ENCODE measurements at regions not wholly inside any gene's neighbourhood (a gene's known extent, or its start where the extent isn't known, plus 50 kb on each side); places are given as distances from the start of the nearest gene placed in this dataset.

DNA sequence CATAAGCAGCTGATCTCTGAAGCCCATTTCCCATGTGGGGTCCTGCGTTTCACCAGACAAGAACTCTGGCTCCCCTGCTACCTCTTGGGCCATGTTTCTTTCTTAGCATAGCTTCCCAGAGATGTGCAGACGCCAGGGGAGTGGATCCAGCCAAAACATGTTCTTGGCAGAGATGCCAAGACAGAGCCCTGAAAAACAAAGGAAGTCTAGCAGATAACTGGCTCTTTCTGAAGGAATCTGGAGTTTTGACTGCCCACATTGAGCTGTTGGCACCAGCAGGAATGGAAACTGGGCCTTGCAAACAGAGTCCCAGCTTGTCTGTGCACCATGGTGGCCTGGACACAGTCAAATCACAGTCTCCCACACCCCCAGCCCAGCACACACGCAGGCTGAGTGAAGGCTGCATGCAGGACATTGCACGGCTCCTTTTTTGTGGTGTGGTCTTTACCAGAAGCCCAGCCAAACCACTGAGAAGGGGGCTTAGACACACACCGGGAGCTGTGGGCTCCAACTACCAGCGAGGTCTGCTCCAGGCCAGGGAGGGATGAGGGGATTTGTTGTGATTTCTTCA, 114.7 kb downstream of the SNX18 start:
- DNase-seq (ENCODE audit: extremely low read depth, low read depth): no peak
- TF ChIP-seq, protein P1, sequence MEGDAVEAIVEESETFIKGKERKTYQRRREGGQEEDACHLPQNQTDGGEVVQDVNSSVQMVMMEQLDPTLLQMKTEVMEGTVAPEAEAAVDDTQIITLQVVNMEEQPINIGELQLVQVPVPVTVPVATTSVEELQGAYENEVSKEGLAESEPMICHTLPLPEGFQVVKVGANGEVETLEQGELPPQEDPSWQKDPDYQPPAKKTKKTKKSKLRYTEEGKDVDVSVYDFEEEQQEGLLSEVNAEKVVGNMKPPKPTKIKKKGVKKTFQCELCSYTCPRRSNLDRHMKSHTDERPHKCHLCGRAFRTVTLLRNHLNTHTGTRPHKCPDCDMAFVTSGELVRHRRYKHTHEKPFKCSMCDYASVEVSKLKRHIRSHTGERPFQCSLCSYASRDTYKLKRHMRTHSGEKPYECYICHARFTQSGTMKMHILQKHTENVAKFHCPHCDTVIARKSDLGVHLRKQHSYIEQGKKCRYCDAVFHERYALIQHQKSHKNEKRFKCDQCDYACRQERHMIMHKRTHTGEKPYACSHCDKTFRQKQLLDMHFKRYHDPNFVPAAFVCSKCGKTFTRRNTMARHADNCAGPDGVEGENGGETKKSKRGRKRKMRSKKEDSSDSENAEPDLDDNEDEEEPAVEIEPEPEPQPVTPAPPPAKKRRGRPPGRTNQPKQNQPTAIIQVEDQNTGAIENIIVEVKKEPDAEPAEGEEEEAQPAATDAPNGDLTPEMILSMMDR (IDR thresholded peaks at IDR 0.05; ENCODE audit: low read depth, low read length): no peak

DNA sequence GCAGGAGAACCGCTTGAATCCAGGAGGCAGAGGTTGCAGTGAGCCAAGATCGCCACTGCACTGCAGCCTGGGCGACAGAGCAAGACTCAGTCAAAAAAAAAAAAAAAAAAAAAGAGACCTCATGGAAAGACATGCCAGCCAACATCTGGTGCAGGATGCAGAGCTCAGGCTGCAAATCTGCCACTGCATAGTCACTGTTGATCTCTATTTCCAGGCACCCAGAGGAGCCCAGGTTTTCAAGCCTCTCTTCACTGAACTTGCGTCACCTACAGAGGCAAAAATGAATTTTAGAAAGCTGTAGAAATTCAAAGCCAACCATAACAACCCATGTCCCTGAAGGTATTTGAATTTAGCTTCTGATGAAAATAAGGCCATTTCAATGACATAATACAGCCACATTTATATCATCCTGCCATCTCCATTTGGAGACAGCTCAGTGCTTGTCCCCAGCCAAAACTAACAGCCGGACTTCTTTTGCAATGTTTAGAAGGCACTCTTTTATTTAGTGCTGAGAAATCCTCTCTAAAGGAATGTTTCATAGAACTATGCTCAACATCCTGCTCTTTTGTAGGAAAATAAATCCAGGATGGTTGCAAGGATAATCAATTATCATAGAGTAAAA, 113.3 kb downstream of the SNX18 start:
- no peak for DNase-seq (ENCODE audit: extremely low read depth, low read depth)
- TF ChIP-seq, protein P1 (IDR thresholded peaks at IDR 0.05; ENCODE audit: low read depth, low read length): no peak

GRCh38 chr5:54629115-54629514, 111.6 kb downstream of the SNX18 start:
- TF ChIP-seq, protein P1 (IDR thresholded peaks at IDR 0.05; ENCODE audit: low read depth, low read length): no peak
- DNase-seq (ENCODE audit: extremely low read depth, low read depth): no peak

- DNase-seq (ENCODE audit: extremely low read depth, low read depth): no peak
- TF ChIP-seq, protein P1 (IDR thresholded peaks at IDR 0.05; ENCODE audit: low read depth, low read length): no peak
These were observed 110.5 kb downstream of the SNX18 start for GRCh38 chr5:54628050-54628449.

- no peak for DNase-seq (ENCODE audit: extremely low read depth, low read depth)
- TF ChIP-seq, protein P1 (IDR thresholded peaks at IDR 0.05; ENCODE audit: low read depth, low read length): no peak
These were observed 108.8 kb downstream of the SNX18 start for GRCh38 chr5:54626407-54626806.

GRCh38 chr5:54624805-54625568, 107.4 kb downstream of the SNX18 start:
- TF ChIP-seq, protein P1 (IDR thresholded peaks at IDR 0.05; ENCODE audit: low read depth, low read length): no peak
- no peak for DNase-seq (ENCODE audit: extremely low read depth, low read depth)

DNA sequence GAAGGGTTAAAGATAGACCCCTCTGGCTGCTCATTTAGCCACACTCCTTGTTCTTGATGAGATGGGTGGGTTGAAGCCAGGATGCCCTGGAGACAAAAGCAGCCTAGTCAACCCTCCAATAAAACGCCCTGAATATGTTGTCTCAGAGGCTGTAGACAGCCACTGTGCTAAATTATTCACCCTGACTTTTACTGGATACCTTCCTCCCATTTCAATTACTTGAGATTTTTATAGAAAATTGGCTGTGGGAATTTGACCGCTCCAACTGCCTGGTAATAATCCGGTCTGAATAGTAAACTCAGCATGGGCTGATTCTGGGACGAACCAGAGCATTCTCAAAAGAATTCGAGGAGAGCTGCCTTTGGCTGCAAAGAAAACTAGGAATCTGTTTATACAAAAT, 104.2 kb downstream of the SNX18 start:
- TF ChIP-seq, protein P1 (IDR thresholded peaks at IDR 0.05; ENCODE audit: low read depth, low read length): no peak
- no peak for DNase-seq (ENCODE audit: extremely low read depth, low read depth)
